Adrenal gland (tissue), 5 donors: ENCODE measurements at regions not wholly inside any gene's neighbourhood (a gene's known extent, or its start where the extent isn't known, plus 50 kb on each side); places are given as distances from the start of the nearest gene placed in this dataset.

Source experiments
- POLR2A ChIP-seq, 2 donors: fragments of 450-650 bp; IDR thresholded peaks; one replicate each; pipeline ENCODE4 v1.6.1; 2017; ENCODE audit warnings: antibody characterized with exemption in 2 of 2, mild to moderate bottlenecking in 2 of 2, moderate library complexity in 1 of 2
- TF ChIP-seq, protein P1 (sequence below), 6 experiments: fragments of 450-650 bp in 4 of 6; fragments of 200-600 bp in 2 of 6; sonication (generic) in 1 of 6; IDR thresholded peaks; 1 replicate in 5 of 6; 2 replicates in 1 of 6; pipeline versions ENCODE4 v1.5.1 to v1.8.0; 2016 to 2021; ENCODE audit warnings: antibody characterized with exemption in 6 of 6, mild to moderate bottlenecking in 2 of 6, moderate library complexity in 1 of 6
- donor health status: DM: no; HTN: no; CAD: no.

- TF ChIP-seq, protein P1, sequence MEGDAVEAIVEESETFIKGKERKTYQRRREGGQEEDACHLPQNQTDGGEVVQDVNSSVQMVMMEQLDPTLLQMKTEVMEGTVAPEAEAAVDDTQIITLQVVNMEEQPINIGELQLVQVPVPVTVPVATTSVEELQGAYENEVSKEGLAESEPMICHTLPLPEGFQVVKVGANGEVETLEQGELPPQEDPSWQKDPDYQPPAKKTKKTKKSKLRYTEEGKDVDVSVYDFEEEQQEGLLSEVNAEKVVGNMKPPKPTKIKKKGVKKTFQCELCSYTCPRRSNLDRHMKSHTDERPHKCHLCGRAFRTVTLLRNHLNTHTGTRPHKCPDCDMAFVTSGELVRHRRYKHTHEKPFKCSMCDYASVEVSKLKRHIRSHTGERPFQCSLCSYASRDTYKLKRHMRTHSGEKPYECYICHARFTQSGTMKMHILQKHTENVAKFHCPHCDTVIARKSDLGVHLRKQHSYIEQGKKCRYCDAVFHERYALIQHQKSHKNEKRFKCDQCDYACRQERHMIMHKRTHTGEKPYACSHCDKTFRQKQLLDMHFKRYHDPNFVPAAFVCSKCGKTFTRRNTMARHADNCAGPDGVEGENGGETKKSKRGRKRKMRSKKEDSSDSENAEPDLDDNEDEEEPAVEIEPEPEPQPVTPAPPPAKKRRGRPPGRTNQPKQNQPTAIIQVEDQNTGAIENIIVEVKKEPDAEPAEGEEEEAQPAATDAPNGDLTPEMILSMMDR (IDR thresholded peaks at IDR 0.05), result no peak
- no peak for TF ChIP-seq POLR2A (IDR thresholded peaks at IDR 0.05)
Measured at GRCh38 chr1:58978096-58978495, 194.2 kb upstream of the JUN start.
